ENCODE measurements at regions not wholly inside any gene's neighbourhood (a gene's known extent, or its start where the extent isn't known, plus 50 kb on each side); places are given as distances from the start of the nearest gene placed in this dataset.

DNA sequence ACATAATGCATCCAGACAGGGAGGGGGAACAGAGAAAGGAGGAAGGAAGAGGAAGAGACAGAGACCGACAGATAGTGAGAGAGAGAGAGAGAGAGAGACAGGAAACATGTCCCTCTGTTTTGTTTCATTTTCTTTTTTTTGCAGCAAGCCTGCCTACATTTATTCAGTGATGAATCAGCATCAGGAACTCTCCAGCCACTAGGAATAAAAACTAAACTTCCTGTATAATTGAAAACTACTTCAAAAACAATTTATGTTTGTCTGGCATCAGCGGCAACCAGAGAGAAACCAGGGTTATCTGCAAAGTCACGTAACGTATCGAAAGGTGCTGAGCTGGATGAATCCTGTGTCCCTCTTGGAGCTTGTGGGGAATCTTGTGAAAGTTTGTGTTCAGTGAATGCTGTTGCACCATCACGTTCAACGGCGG, 148.6 kb upstream of the SOX21 start:
- Histone ChIP-seq H3K9me3 (ENCODE audit: low read length) (no peaks in the 10 kb centered on the region), H3K9ac (ENCODE audit: low read length) (no peak overlapping the region), H3K36me3 (ENCODE audit: insufficient read depth, low read length) (no peaks in the 10 kb centered on the region), H3F3A (ENCODE audit: insufficient read depth, low read length, poor library complexity, severe bottlenecking) (no peaks in the 10 kb centered on the region), H3K4me3 (ENCODE audit: low read length) (no peak overlapping the region), H4K20me1 (ENCODE audit: insufficient read depth) (no peaks in the 10 kb centered on the region), H3K9me2 (ENCODE audit: insufficient read depth, low read length) (no peaks in the 10 kb centered on the region), H3K79me2 (replicated peaks; ENCODE audit: insufficient read depth, low read length) (no peaks in the 10 kb centered on the region), H2AFZ (ENCODE audit: low read depth, low read length) (no peak overlapping the region), H3K4me2 (ENCODE audit: low read length) (no peak overlapping the region), H3K27me3 (ENCODE audit: insufficient read depth, low read depth, low read length) (no peaks in the 10 kb centered on the region), H3K27ac (ENCODE audit: low read length) (no peak overlapping the region)
- no peak for TF ChIP-seq TAF1 (IDR thresholded peaks at IDR 0.05; ENCODE audit: low read depth)

DNA sequence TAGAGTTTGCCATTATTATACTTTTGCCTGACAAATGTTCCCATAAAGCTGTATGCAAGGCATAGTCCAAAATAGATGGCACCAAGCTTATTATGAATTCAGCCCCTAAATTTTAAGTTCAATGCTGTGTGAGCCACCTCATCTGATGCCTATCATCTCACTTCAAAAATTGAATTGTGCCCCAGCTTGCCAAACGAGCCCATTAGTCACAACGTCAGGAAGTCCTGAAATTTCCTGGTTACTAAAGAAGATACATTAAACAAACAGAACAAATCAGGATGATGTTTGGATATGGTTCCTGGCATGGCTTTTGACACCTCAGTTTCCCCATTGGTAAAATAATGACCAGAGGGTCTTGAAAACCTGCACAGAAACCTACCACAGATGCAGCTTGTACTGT, 147.5 kb upstream of the SOX21 start:
- H3K27me3 ChIP-seq (ENCODE audit: insufficient read depth, low read depth, low read length), result no peaks in the 10 kb centered on the region
- H2AFZ ChIP-seq (ENCODE audit: low read depth, low read length), result no peak overlapping the region
- H3K4me2 ChIP-seq (ENCODE audit: low read length), result no peak overlapping the region
- H3K36me3 ChIP-seq (ENCODE audit: insufficient read depth, low read length), result no peaks in the 10 kb centered on the region
- H3K4me3 ChIP-seq (ENCODE audit: low read length), result no peak overlapping the region
- H3F3A ChIP-seq (ENCODE audit: insufficient read depth, low read length, poor library complexity, severe bottlenecking), result no peaks in the 10 kb centered on the region
- H3K79me2 ChIP-seq (replicated peaks; ENCODE audit: insufficient read depth, low read length), result no peaks in the 10 kb centered on the region
- no peak overlapping the region for H3K9ac ChIP-seq (ENCODE audit: low read length)
- no peaks in the 10 kb centered on the region for H3K9me3 ChIP-seq (ENCODE audit: low read length)
- H4K20me1 ChIP-seq (ENCODE audit: insufficient read depth), result no peaks in the 10 kb centered on the region
- H3K27ac ChIP-seq (ENCODE audit: low read length), result no peak overlapping the region
- no peak for TF ChIP-seq POLR2AphosphoS5 (IDR thresholded peaks at IDR 0.05)
- no peak for TF ChIP-seq TAF1 (IDR thresholded peaks at IDR 0.05; ENCODE audit: low read depth)
- no peaks in the 10 kb centered on the region for H3K9me2 ChIP-seq (ENCODE audit: insufficient read depth, low read length)

DNA sequence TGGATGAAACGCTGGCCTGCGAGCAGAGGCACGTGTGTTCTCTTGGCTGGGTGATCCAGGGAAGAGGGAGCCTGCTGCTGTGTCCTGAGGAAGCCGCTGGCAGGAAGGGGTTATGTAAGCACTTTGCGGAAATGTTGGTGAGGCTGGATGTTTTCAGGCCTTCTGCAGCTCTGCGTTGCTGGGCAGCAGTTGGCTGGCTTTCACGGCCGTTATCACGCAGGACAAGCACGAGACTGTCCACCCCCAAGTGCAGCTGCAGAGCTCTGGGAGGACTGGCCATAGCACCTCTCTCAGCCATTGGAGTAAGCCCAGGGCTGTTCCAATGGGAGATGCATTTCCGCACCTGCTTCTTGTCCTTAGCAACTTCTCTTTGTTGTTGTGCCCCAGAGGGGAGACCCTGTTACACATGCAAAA, 146.9 kb upstream of the SOX21 start:
- H2AFZ ChIP-seq (ENCODE audit: low read depth, low read length), result no peak overlapping the region
- H3K27ac ChIP-seq (ENCODE audit: low read length), result no peak overlapping the region
- H3K4me3 ChIP-seq (ENCODE audit: low read length), result no peak overlapping the region
- no peak for TF ChIP-seq RAD21 (conservative IDR thresholded peaks at IDR 0.05)
- TF ChIP-seq SMC3 (conservative IDR thresholded peaks at IDR 0.05; ENCODE audit: poor library complexity), result no peak
- TF ChIP-seq, protein P1, sequence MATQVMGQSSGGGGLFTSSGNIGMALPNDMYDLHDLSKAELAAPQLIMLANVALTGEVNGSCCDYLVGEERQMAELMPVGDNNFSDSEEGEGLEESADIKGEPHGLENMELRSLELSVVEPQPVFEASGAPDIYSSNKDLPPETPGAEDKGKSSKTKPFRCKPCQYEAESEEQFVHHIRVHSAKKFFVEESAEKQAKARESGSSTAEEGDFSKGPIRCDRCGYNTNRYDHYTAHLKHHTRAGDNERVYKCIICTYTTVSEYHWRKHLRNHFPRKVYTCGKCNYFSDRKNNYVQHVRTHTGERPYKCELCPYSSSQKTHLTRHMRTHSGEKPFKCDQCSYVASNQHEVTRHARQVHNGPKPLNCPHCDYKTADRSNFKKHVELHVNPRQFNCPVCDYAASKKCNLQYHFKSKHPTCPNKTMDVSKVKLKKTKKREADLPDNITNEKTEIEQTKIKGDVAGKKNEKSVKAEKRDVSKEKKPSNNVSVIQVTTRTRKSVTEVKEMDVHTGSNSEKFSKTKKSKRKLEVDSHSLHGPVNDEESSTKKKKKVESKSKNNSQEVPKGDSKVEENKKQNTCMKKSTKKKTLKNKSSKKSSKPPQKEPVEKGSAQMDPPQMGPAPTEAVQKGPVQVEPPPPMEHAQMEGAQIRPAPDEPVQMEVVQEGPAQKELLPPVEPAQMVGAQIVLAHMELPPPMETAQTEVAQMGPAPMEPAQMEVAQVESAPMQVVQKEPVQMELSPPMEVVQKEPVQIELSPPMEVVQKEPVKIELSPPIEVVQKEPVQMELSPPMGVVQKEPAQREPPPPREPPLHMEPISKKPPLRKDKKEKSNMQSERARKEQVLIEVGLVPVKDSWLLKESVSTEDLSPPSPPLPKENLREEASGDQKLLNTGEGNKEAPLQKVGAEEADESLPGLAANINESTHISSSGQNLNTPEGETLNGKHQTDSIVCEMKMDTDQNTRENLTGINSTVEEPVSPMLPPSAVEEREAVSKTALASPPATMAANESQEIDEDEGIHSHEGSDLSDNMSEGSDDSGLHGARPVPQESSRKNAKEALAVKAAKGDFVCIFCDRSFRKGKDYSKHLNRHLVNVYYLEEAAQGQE (IDR thresholded peaks at IDR 0.05; ENCODE audit: borderline replicate concordance), result no peak
- no peak for TF ChIP-seq POLR2AphosphoS5 (IDR thresholded peaks at IDR 0.05)
- TF ChIP-seq MXI1 (conservative IDR thresholded peaks at IDR 0.05; ENCODE audit: poor library complexity, severe bottlenecking), result no peak
- TF ChIP-seq, protein P2, sequence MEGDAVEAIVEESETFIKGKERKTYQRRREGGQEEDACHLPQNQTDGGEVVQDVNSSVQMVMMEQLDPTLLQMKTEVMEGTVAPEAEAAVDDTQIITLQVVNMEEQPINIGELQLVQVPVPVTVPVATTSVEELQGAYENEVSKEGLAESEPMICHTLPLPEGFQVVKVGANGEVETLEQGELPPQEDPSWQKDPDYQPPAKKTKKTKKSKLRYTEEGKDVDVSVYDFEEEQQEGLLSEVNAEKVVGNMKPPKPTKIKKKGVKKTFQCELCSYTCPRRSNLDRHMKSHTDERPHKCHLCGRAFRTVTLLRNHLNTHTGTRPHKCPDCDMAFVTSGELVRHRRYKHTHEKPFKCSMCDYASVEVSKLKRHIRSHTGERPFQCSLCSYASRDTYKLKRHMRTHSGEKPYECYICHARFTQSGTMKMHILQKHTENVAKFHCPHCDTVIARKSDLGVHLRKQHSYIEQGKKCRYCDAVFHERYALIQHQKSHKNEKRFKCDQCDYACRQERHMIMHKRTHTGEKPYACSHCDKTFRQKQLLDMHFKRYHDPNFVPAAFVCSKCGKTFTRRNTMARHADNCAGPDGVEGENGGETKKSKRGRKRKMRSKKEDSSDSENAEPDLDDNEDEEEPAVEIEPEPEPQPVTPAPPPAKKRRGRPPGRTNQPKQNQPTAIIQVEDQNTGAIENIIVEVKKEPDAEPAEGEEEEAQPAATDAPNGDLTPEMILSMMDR (IDR thresholded peaks at IDR 0.05; ENCODE audit: poor library complexity, severe bottlenecking), result no peak
- no peak for TF ChIP-seq EP300 (conservative IDR thresholded peaks at IDR 0.05; ENCODE audit: poor library complexity, severe bottlenecking)
- TF ChIP-seq TAF1 (IDR thresholded peaks at IDR 0.05; ENCODE audit: low read depth), result no peak
- TF ChIP-seq EZH2 (IDR thresholded peaks at IDR 0.05; ENCODE audit: borderline replicate concordance, insufficient read depth, low read length, poor library complexity, severe bottlenecking), result no peak
- no peaks in the 10 kb centered on the region for H3F3A ChIP-seq (ENCODE audit: insufficient read depth, low read length, poor library complexity, severe bottlenecking)
- no peaks in the 10 kb centered on the region for H4K20me1 ChIP-seq (ENCODE audit: insufficient read depth)
- no peaks in the 10 kb centered on the region for H3K79me2 ChIP-seq (replicated peaks; ENCODE audit: insufficient read depth, low read length)
- no peak overlapping the region for H3K9ac ChIP-seq (ENCODE audit: low read length)
- no peak overlapping the region for H3K4me2 ChIP-seq (ENCODE audit: low read length)
- H3K36me3 ChIP-seq (ENCODE audit: insufficient read depth, low read length), result no peaks in the 10 kb centered on the region
- no peaks in the 10 kb centered on the region for H3K9me2 ChIP-seq (ENCODE audit: insufficient read depth, low read length)
- H3K9me3 ChIP-seq (ENCODE audit: low read length), result no peaks in the 10 kb centered on the region
- no peaks in the 10 kb centered on the region for H3K27me3 ChIP-seq (ENCODE audit: insufficient read depth, low read depth, low read length)
